NCI-H1417 (cell line): ENCODE measurements at regions not wholly inside any gene's neighbourhood (a gene's known extent, or its start where the extent isn't known, plus 50 kb on each side); places are given as distances from the start of the nearest gene placed in this dataset.

Experiments
- DNase-seq, 3 experiments: peaks; one replicate each; lab custom pipeline; 2025; lab: John Stamatoyannopoulos, UW

DNA sequence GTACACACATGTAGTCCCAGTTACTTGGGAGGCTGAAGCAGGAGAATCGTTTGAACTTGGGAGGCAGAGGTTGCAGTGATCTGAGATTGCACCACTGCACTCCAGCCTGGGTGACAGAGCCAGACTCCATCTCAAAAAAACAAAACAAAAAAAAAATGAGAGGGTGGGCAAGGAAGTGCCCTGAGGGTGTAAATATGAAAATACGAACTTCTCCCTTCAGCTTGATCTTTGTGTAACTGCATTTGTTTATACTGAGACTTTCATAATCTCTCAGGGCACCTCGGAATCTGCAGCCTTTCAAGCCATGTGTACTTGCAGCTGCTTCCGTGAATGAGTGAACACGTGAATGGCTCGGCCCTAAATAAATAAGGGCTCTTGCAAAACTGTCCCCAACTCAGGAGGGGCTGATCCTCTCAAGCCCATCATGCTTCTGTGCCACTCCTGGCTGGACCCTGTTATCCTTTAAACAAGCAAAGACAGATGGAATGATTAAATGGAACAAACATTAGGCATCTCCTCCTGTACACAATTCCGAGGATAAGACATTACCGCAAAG lies 96.8 kb downstream of the BOD1L2 start:
- no peak for DNase-seq

GRCh38 chr18:57249179-57249578 lies 102.3 kb downstream of the BOD1L2 start:
- DNase-seq: no peak

DNA sequence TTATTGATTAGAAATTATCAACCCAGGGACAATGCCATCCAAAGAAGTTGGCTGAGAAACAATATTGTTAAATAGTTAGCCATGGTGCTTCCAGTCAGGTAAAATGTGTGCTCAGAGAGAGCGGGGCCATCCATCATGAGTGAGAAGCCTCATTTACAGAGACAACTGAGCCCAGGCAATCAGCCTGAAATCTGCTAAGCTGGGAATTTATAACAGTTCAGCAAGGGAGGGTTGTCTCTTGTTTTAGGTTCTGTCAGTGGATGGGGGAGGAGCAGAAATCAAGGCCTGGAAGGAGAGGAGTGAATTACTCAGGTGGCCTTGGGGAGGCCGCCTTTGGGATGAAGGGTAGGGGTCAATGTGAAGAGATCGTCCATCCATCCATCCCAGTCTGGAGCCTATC lies 102.5 kb upstream of the ST8SIA3 start:
- DNase-seq: no peak

DNA sequence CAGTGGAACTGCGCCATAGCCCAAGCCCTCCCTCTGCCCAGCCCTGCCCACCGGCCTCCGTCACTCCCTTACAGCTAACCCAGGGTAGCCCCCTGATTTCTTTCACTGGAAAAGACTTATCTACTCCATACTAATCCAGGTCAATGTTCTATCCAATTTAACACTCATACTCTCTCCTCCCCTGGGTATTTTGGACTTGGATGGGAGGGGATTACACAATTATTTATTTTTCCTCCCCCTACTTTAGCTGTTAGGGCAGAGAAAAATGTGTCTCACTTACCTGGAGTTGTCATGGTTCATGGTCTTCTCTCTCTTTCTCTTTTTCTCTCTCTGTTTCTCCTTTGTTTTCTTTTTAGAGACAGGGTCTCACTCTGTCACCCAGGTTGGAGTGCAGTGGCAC lies 100.6 kb upstream of the ST8SIA3 start:
- DNase-seq: no peak

DNA sequence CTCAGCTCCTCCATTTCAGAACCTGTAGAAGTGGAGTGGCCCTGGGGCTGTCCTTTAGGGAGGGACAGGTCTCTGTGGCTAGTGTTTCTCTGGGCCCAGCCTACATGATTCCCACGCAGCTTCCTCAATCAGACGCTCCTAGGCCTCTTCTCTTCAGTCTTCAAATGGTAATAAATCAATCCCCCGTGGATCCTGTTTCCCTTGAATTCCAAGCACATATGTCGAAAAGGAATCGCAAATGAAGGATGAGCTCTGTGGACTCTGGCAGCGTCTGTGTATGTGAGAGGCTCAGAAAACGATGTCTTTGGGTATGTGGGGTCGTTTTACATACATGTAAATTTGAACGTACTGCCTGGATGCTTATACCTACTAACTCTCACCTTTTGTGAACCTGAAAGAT lies 98.5 kb upstream of the ST8SIA3 start:
- DNase-seq: no peak

DNA sequence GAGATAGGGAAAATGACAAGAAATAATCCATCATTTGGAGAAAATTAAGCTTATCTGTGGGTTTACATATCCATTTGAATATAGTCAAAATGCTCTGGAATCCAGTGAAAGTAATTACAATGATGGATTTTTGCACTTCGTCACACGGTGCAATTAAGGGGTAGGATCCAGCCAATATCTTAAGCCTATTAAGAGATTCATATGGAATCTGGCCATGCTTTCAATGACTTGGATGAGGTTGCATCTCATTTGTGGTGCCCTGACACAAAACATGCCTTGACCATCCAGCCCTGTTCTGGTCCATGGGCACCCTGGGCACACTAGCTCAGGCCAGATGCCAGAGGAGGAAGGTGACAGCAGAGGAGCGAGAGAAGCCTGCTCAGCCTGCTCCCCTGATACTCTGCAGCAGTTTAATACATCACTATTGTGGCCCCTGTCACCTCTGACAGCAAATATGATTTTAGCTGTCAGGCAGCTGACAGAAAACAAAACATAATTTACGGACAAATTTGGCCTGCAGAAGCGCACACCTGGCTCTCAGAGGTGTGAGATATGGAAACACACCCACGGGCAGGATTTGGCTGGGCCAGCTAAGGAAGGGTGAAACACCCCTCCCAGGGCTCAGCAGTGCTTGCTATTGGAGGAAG lies 94.1 kb upstream of the ST8SIA3 start:
- peak in 2 of 3 experiments; percentile 52 to 82 for DNase-seq

- DNase-seq: no peak
Measured at GRCh38 chr18:57267368-57267925, 84.9 kb upstream of the ST8SIA3 start.

DNA sequence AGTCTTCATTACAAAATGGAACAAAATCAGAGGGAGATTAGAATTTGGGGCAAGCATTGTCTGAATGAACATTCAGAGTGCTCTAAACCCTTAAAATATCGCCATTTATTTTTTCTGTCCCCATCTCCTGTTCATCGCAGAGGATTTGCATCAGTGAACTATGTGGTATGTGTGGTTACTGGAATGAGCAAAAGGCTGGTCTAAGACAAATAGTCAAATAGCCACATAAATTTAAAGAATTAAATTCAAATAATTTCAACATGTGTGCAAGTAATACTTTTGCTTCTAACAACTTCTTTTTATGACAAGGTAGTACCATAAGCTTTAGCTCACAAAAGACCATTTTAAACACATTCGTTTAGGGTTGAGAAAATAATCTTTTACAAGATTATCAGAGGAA lies 82.6 kb upstream of the ST8SIA3 start:
- DNase-seq: no peak

DNA sequence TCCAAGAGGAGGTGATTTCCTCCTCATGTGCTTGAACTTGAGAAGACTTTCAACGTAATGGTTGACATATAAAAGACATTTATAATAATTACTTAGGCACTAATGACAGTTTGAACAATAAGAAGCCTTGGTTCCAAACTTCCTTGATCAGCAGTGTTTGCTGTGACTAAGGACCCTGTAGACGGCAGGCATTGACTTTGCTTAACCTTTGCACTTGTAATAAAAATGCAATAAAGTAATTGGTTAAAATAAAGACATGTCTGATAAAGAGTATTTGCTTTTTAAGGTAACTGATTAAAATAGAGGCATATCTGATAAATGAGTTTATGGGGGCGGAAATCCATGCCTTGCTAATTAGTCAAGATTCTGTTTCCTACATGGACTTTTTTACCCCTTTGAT lies 82.2 kb upstream of the ST8SIA3 start:
- DNase-seq: no peak

- no peak for DNase-seq
Measured at GRCh38 chr18:57273194-57273593, 79.2 kb upstream of the ST8SIA3 start.

DNA sequence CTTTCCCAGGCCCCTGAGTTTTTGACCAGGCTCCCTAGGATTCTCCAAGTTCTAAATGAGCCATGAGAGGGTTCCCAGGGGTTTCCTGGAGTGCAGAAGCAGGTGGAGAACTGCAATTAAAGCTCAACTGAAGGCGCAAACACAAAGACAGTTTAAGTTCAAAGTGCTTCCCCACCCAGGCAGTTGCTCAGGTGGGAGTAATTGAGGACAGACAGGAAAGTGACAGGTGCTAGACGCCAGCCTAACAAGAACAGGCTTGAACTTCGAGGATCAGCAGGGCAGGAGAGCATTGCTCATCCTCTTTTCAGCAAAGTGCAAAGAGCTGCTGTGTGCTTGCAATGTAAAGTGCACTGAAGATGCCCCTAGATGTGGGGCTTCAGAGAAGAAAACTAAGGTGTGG lies 77.2 kb upstream of the ST8SIA3 start:
- DNase-seq: peak; percentile 62 to 84 (median 79)

DNA sequence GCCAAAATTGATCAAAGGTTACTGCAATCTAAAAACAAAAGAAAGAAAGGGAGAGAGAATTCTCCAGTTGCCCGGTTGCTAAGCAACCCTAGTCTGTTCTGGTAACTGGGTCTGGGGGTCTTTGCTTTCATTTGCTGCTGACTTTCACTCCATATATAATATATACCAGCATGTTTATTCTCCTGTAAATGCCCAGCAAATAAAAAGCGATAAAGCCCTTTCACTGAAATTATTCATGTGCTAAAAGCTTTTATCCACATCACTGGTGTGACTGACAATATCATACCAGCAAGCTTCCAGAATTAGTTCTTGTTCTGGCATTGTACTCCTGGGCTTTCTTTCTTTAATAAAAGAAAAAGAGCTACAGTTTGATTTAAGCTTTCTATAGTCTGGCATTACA lies 75.5 kb upstream of the ST8SIA3 start:
- peak in 2 of 3 experiments; percentile 28 to 69 for DNase-seq

DNA sequence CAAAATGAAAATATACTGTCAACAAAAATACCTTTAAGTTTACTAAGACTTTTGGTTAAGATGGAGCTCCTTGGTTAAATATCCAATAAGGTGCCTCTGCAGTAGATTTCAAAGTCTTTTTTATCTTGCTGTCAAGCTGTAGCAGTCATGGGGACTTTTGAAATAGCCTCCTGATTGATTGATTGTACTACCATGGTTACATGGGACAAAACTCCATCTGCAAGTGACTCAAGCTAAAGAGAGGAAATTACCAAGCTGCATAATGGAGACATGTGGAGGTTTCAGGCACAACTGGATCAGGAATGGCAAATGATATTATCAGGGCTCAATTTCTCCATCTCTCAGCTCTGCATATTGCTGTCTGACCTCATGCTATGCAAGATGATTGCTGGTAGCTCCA lies 73.4 kb upstream of the ST8SIA3 start:
- peak in 1 of 3 experiments; percentile 48 for DNase-seq

- DNase-seq: no peak
Measured at GRCh38 chr18:57281519-57281918, 70.8 kb upstream of the ST8SIA3 start.

GRCh38 chr18:57286949-57287348 lies 65.4 kb upstream of the ST8SIA3 start:
- DNase-seq: no peak

DNA sequence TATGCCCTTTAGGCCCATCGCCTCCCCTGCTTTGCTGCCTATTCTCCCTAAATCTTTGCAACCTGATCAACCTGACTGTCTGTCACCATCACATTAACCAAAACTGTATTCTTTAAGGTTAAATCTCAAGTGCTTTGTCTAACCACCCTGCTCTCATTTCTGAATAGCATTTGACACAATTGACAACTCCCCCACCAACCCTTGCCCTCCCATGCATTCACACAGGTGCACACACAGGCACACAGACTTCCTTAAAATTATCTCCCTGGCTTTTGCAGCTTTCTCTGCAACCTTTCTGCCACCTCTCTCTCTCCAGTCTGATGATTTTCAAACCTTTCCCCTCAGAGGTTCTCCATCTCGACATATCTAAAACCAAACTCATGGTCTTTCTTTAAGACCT lies 64.6 kb upstream of the ST8SIA3 start:
- DNase-seq: no peak

DNA sequence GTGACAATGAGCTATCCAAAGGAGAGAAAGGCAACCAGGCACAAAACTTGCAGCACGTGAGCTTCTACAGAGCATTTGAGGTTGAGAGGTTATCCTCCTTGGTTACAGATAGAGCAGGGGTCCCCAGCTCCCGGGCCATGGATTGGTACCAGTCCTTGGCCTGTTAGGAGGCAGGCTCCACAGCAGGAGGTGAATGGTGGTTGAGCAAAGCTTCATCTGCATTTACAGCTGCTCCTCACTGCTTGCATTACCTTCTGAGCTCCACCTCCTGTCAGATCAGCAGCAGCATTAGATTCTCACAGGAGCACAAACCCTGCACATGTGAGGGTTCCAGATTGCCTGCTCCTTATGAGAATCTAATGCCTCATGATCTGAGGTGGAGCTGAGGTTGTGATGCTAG lies 57.8 kb upstream of the ST8SIA3 start:
- DNase-seq: no peak

GRCh38 chr18:57296336-57296735 lies 56.0 kb upstream of the ST8SIA3 start:
- no peak for DNase-seq

DNA sequence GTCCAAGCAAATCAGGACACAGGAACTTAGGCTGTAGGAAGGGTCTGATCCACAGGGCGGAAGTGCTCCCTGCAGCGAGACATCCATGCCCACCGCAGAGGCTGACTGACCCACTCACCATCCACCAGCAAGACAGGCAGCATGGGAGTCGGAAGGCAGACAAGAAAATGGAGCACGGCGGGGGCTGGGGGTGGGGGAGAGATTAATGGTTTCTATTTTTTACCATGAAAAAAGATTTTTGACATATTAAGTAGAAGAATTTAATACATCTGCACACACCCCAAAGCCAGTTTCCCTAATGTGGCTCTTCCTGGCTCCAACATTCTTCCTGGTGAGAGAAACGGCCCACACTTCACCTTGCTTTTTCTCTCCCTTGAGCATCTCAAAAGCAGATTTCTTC lies 55.1 kb upstream of the ST8SIA3 start:
- DNase-seq: no peak

GRCh38 chr18:57299931-57300330 lies 52.4 kb upstream of the ST8SIA3 start:
- no peak for DNase-seq

GRCh38 chr18:57301573-57302559 lies 50.5 kb upstream of the ST8SIA3 start:
- peak in 2 of 3 experiments; percentile 24 to 67 for DNase-seq
